CD14-positive monocyte (primary cell): ENCODE measurements at regions not wholly inside any gene's neighbourhood (a gene's known extent, or its start where the extent isn't known, plus 50 kb on each side); places are given as distances from the start of the nearest gene placed in this dataset.
A peak's percentile ranks its signal among the peaks of the same experiment; 100 is the strongest.

ENCODE experiments used
- DNase-seq, 3 donors: peaks; one replicate each; pipeline ENCODE4 v3.0.0-alpha.2; 2011 to 2022
- H2AFZ ChIP-seq: 2 replicates; pipeline ENCODE4 v1.6.0; 2012; ENCODE audit warnings: mild to moderate bottlenecking, low read depth, low read length, inconsistent platforms; ENCODE audit not compliant: insufficient read depth, poor library complexity, severe bottlenecking
- H3K27ac ChIP-seq, 2 donors: 1 replicate in 1 of 2; 2 replicates in 1 of 2; pipeline ENCODE4 v1.5.1; 2012 to 2013; ENCODE audit warnings: low read length in 2 of 2, control low read depth in 1 of 2, inconsistent platforms in 1 of 2, low read depth in 1 of 2, mild to moderate bottlenecking in 1 of 2
- H3K27me3 ChIP-seq, 2 donors: one replicate each; pipeline versions ENCODE4 v1.6.0 to v1.6.1; 2011 to 2013; ENCODE audit warnings: low read length in 2 of 2; ENCODE audit not compliant: control insufficient read depth in 2 of 2, insufficient read depth in 2 of 2
- H3K36me3 ChIP-seq, 2 donors: replicated peaks in 1 of 2; 1 replicate in 1 of 2; 2 replicates in 1 of 2; pipeline versions ENCODE4 v1.5.1 to v1.6.1; 2012 to 2013; ENCODE audit warnings: low read length in 2 of 2, control low read depth in 1 of 2, inconsistent platforms in 1 of 2, mild to moderate bottlenecking in 1 of 2; ENCODE audit not compliant: insufficient read depth in 2 of 2, control insufficient read depth in 1 of 2
- H3K4me1 ChIP-seq, 2 donors: 1 replicate in 1 of 2; 2 replicates in 1 of 2; pipeline versions ENCODE4 v1.5.1 to v1.6.1; 2012 to 2013; ENCODE audit warnings: low read length in 2 of 2, control low read depth in 1 of 2, inconsistent platforms in 1 of 2, mild to moderate bottlenecking in 1 of 2, moderate library complexity in 1 of 2; ENCODE audit not compliant: insufficient read depth in 2 of 2, control insufficient read depth in 1 of 2
- H3K4me2 ChIP-seq: replicated peaks from 2 replicates; pipeline ENCODE3; 2012; ENCODE audit warnings: low read length, moderate library complexity, mild to moderate bottlenecking; ENCODE audit not compliant: poor library complexity, severe bottlenecking; ENCODE audit errors: extremely low read depth
- H3K4me3 ChIP-seq, 3 experiments: fragments of 200-600 bp in 1 of 3; sonication (generic) in 1 of 3; replicated peaks in 1 of 3; 1 replicate in 2 of 3; 2 replicates in 1 of 3; pipeline ENCODE4 v1.5.1; 2011 to 2013; ENCODE audit warnings: low read length in 3 of 3, mild to moderate bottlenecking in 3 of 3, control low read depth in 2 of 3, low read depth in 2 of 3, inconsistent platforms in 1 of 3, moderate library complexity in 1 of 3
- H3K79me2 ChIP-seq: 2 replicates; pipeline ENCODE4 v1.6.0; 2012; ENCODE audit warnings: mild to moderate bottlenecking, control low read depth, inconsistent platforms, low read length, moderate library complexity; ENCODE audit not compliant: insufficient read depth
- H3K9ac ChIP-seq: 2 replicates; pipeline ENCODE4 v1.6.0; 2017; ENCODE audit warnings: low read length, mild to moderate bottlenecking; ENCODE audit not compliant: insufficient read depth, poor library complexity, severe bottlenecking
- H3K9me3 ChIP-seq, 2 donors: replicated peaks in 1 of 2; 1 replicate in 1 of 2; 2 replicates in 1 of 2; pipeline versions ENCODE4 v1.5.1 to v1.6.1; 2012 to 2013; ENCODE audit warnings: low read length in 2 of 2, control low read depth in 1 of 2; ENCODE audit not compliant: control insufficient read depth in 1 of 2, insufficient read depth in 1 of 2
- H4K20me1 ChIP-seq: 2 replicates; pipeline ENCODE4 v1.6.0; 2012; ENCODE audit warnings: mild to moderate bottlenecking, low read length, control low read depth, moderate library complexity; ENCODE audit not compliant: insufficient read depth
- H3K27ac Mint-ChIP-seq, 7 donors: one replicate each; pipeline ENCODE4 v1.8.0; 2020; ENCODE audit warnings: mild to moderate bottlenecking in 7 of 7, mixed read lengths in 7 of 7, moderate library complexity in 6 of 7, inconsistent platforms in 2 of 7
- H3K27me3 Mint-ChIP-seq, 3 donors: one replicate each; pipeline ENCODE4 v1.8.0; 2021 to 2022; ENCODE audit warnings: low read depth in 3 of 3, mild to moderate bottlenecking in 3 of 3, mixed read lengths in 3 of 3, moderate library complexity in 3 of 3, inconsistent platforms in 1 of 3
- H3K36me3 Mint-ChIP-seq, 2 donors: one replicate each; pipeline ENCODE4 v1.8.0; 2020; ENCODE audit warnings: mixed read lengths in 2 of 2, inconsistent platforms in 1 of 2, mild to moderate bottlenecking in 1 of 2
- H3K4me1 Mint-ChIP-seq: one replicate; pipeline ENCODE4 v1.8.0; 2020; ENCODE audit warnings: mild to moderate bottlenecking, mixed read lengths
- H3K4me3 Mint-ChIP-seq, 2 donors: one replicate each; pipeline ENCODE4 v1.8.0; 2020; ENCODE audit warnings: mild to moderate bottlenecking in 2 of 2, mixed read lengths in 2 of 2, moderate library complexity in 1 of 2
- H3K9me3 Mint-ChIP-seq, 7 donors: one replicate each; pipeline ENCODE4 v1.8.0; 2020 to 2022; ENCODE audit warnings: mixed read lengths in 7 of 7, mild to moderate bottlenecking in 6 of 7, moderate library complexity in 6 of 7, inconsistent platforms in 2 of 7
- CTCF ChIP-seq: fragments of 200-600 bp; IDR thresholded peaks from one replicate; pipeline ENCODE4 v1.8.0; 2022; ENCODE audit warnings: antibody characterized with exemption, mild to moderate bottlenecking
- WGBS: methylation state at CpG from one replicate; pipeline ENCODE4 v1.1.5; 2013; ENCODE audit warnings: missing lambda C conversion rate; ENCODE audit not compliant: insufficient coverage; 5-methylcytosine and 5-hydroxymethylcytosine counted together
- intact Hi-C, 2 donors: fragments of 100-400 bp; cut with micrococcal nuclease; formaldehyde crosslinking; loops; one replicate each; pipeline versions ENCODE4 v1.15.0 to v1.15.1; 2023

GRCh38 chr1:101506541-101507164, 269.8 kb downstream of the S1PR1 start:
- Histone ChIP-seq H3K9me3 (no peaks in the 10 kb centered on the region), H3K4me3 (no peak overlapping the region), H3K4me2 (no peak overlapping the region), H3K79me2 (no peaks in the 10 kb centered on the region), H3K36me3 (no peaks in the 10 kb centered on the region), H3K9ac (no peak overlapping the region), H4K20me1 (no peaks in the 10 kb centered on the region), H2AFZ (no peak overlapping the region), H3K4me1 (no peaks in the 10 kb centered on the region), H3K27ac (no peak overlapping the region), H3K27me3 (no peaks in the 10 kb centered on the region)
- Mint-ChIP-seq H3K27ac (no peak overlapping the region), H3K9me3 (peaks cover 0 to 4% (median 0%) of the 10 kb centered on the region in 7 donors), H3K36me3 (no peaks in the 10 kb centered on the region), H3K4me1 (no peaks in the 10 kb centered on the region), H3K4me3 (no peak overlapping the region), H3K27me3 (peaks cover 0 to 2% (median 0%) of the 10 kb centered on the region in 3 donors)
- no CpG with 5 or more reads among the region's 1 CpG for WGBS
- intact Hi-C loops = no loop called here
- DNase-seq = peak; percentile 1 to 11 (median 6)
- peak; percentile 75 for TF ChIP-seq CTCF

DNA sequence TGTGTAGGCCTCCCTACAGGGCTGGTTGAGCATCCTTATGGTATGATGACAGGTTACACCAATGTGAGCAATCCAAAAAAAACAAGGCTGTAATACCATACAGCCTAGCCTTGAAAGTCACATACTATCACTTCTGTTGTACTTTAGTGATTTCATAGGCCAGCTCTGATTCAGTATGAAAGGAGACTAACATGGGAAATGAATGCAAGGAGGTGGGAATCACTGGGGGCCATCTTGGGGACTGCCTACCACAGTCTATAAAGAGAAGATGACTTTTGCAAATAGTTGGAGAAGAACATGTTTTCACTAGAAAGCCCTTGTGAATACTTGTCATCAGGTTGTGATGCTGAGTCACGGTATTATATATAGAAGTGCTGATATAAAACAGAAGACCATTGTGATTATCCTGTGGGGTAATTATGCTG, 270.7 kb downstream of the S1PR1 start:
- Histone ChIP-seq H3K4me2 (no peak overlapping the region), H4K20me1 (no peaks in the 10 kb centered on the region), H3K4me1 (no peaks in the 10 kb centered on the region), H2AFZ (no peak overlapping the region), H3K4me3 (no peak overlapping the region), H3K9me3 (no peaks in the 10 kb centered on the region), H3K36me3 (no peaks in the 10 kb centered on the region), H3K27me3 (no peaks in the 10 kb centered on the region), H3K79me2 (no peaks in the 10 kb centered on the region), H3K9ac (no peak overlapping the region), H3K27ac (no peak overlapping the region)
- H3K4me1 Mint-ChIP-seq = no peaks in the 10 kb centered on the region
- no peaks in the 10 kb centered on the region for H3K36me3 Mint-ChIP-seq
- intact Hi-C loops = no loop called here
- no peak overlapping the region for H3K4me3 Mint-ChIP-seq
- peaks cover 0 to 2% (median 0%) of the 10 kb centered on the region in 3 donors for H3K27me3 Mint-ChIP-seq
- no CpG with 5 or more reads among the region's 1 CpG for WGBS
- TF ChIP-seq CTCF = no peak
- DNase-seq = no peak
- H3K9me3 Mint-ChIP-seq = peaks cover 0 to 4% (median 0%) of the 10 kb centered on the region in 7 donors
- no peak overlapping the region for H3K27ac Mint-ChIP-seq
